Medulla oblongata (tissue), 1 donor: ENCODE measurements at regions not wholly inside any gene's neighbourhood (a gene's known extent, or its start where the extent isn't known, plus 50 kb on each side); places are given as distances from the start of the nearest gene placed in this dataset.

Experiments
- DNase-seq: peaks from one replicate; pipeline ENCODE4 v3.0.0-alpha.2; 2015; ENCODE audit errors: extremely low spot score

DNA sequence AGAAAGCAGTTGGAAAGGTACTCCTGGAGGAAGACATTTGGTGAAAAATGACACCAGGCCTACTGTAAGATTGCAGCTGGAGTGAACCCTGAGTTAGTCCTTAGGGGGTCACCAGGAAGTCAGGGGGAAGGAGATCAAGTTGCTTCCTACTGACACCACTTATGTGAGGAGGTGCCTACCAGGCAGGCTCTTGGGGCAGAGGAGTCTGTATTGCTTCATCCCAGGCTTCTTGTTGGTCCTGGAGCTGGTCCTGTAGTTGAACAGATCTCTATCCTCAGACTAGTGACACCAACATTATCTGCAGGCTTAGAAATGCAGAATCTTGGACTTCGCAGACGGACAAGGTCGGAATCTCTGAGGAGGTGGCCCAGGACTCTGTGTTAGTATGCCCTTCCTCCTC is 116.0 kb upstream of the ARGLU1 start:
- no peak for DNase-seq

- peak; percentile 49 for DNase-seq
Observed at GRCh38 chr13:106683179-106683578, 115.2 kb upstream of the ARGLU1 start.

DNA sequence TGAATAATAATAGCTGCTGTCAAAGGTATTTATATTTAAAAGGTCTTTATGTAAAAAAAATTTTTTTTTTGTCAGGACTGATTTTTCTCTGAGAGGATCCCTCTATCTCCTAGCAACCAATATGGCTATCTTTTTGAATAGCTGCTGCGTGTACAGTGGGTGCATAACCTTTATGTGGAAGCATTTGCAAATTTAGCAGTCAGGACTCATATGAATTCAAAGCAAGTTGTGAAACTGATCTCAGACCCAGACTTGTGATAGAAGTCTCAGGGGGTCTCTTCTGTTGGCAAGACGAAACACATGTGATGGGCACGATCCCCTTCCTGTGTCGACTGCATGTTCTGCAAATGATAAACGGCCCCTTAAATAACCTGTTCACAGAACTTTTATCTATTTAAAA is 114.1 kb upstream of the ARGLU1 start:
- DNase-seq = no peak

- peak; percentile 22 for DNase-seq
Observed at GRCh38 chr13:106681536-106681935, 113.6 kb upstream of the ARGLU1 start.

- peak; percentile 65 for DNase-seq
Observed at GRCh38 chr13:106680796-106681472, 113.0 kb upstream of the ARGLU1 start.

DNA sequence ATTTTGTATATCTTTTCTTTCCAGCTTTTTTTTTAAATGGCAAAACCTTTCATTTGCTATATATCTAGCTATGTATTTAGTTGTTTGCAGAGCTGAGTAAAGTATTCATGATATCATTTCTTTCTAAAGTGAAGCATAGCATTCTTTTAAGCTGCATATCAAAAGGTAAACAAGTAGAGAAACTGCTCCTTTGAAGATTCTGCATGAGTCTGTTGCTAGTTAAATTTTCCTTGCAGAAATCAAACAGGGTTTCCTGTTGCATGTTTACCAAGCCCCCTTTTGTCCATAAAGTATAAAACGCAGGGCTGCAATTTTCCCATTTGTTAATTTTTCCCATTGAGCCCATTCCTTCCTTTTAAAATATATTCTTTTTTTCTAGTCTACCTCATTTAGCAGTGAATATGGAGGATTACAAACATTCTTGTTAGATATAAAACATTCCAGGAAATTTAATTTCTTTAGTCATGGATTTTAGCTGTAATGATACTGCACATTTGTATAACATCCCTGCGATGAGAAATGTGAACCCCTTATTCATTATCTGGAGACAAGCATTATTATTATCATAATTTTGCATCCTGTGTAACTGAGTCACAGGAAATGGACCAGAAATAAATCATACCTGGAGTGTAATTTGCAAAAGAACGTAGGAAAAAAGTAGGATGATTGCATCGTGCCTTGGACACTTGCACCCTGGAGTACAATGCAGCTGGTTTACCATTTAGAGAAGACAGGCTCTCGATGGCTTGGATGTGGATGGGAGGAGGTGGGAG is 110.9 kb upstream of the ARGLU1 start:
- no peak for DNase-seq

DNA sequence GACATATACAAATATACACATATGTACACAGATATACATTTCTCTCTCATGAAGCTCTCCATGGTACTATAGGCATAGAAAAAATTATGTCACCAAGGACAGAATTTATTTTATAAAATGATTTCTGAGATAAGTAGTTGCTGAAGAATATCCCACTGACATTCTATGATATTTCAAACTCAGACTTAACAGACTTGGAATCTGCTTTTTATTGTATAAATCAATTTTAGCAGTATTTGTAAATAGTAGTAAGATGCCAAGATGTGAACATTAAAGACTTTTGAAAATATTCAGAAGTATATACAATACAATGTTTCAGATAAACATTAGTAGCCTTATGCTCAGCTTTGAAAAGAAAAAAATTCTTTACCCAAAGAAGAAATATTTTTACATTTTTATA is 107.4 kb upstream of the ARGLU1 start:
- DNase-seq = no peak

DNA sequence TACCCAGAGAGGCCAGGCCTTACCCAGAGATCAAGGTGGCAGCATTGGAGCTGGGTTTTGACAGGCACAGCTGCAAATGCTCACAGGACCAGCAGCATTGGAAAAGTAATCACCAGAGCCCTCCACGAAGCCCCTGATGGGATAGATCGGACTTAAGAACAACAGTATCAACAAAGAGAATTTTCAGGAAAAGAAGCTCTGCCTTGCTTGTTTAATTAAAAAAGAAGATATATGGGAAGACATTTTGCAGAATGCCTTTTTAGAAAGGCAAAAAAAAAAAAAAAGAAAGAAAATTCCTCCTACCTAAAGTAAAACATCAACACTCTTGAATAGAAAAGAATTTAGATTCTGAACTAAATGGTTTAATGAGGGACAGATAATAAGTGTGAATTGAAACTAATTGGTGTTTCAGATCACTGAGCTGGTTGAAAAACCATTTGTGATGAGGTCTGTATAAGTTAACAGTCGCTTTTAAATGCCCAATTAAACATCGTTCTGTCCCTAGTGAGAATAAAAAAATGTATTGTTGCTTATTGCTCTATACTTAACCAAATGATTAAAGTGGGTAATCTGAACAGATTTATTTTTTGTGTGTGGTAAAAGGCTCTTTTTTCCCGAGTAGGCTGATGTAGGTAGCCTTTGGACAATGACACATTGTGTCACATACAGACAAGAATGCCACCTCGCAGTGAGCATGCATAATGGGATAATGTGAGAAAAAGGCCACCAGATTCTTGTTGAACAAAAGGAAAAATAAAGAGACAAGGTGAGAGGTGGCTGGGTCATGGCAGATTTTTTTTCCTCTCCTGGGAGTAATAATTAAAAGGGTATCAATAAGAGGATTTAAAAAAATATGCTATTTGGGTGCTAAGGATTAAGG is 93.0 kb upstream of the ARGLU1 start:
- DNase-seq = no peak

DNA sequence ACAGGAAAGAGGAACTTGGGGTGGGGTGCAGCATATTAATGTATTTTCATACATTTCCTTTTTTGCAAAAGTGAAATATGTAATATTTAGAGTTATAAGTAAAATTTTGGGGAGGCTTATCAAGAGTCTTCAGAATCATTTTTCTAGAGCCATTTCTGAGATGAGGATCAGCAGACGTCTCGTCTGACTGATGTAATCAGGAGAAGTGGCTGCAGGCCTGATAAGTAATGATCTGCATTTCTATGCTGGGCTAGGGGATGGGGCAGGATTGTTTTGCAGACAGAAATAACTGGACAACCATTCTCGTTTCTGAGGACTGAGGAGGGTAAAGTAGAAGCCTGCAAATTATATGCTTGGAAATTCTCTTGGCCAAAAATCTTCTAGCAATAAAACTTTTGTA is 89.2 kb upstream of the ARGLU1 start:
- DNase-seq = no peak

GRCh38 chr13:106656186-106656585 is 88.2 kb upstream of the ARGLU1 start:
- DNase-seq = no peak

DNA sequence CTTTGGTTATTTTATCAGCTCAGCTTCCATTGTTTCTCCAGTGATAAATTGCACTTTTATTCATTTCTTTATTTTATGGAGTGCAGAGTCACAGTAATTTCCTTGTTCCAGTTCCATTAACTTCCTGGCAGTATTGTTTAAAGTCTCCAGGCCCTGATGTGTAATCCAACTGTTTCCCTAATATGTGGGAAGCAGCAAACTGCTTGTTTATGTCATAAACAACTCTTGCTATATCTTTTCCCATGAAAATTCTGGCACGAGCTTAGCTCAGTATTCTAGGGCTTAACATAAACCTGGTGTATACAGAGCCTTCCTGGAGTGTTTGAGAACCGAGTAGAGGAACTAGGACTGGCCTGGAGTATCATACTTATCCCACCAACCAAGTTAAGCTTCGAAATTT is 83.5 kb upstream of the ARGLU1 start:
- DNase-seq = no peak

DNA sequence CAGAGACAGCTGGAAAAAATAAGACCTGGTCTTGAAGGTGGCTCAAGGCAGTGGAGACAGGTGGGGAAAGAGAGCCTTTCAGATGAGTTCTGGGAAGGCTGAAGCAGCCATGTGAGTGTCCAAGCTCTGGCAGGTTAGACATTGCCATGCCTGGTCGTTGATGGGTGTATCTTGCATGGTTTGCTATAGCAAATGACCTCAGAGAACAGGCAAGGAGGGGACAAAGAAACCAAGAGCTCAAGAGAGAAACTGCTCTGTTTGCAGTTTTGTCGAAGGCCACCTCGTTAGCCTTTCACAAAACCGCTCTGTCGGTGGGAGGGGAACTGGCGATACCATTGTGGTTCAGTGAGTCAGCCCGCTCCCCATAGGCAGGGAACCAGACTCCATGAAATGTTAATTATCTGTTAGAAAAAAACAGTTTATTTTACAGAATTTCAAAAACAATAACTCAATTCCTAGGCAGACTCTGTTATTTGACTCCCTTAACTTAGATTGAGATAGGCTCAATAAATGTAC is 82.8 kb upstream of the ARGLU1 start:
- DNase-seq = no peak

GRCh38 chr13:106649495-106649894 is 81.6 kb upstream of the ARGLU1 start:
- no peak for DNase-seq

DNA sequence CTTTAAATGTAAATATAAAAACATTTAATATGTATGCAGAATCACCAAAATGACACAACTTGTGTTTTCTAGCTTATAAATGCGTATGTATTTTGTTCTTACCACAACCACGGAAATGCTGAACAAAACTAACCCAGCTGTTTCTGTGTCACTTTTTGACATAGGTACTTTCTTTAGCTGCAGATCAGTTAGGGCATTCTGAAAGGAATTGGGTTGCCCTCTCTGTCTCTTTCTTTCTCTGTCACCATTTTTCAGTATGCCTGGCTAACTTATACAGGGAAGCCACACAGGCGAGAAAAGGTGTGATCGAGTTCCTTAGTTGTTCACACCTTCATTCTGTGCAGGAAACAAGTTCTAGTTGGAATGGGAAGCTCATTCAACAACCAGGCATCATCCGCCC is 72.6 kb upstream of the ARGLU1 start:
- DNase-seq = no peak

- no peak for DNase-seq
Observed at GRCh38 chr13:106637519-106637918, 69.6 kb upstream of the ARGLU1 start.

GRCh38 chr13:106636492-106636891 is 68.6 kb upstream of the ARGLU1 start:
- DNase-seq = no peak

DNA sequence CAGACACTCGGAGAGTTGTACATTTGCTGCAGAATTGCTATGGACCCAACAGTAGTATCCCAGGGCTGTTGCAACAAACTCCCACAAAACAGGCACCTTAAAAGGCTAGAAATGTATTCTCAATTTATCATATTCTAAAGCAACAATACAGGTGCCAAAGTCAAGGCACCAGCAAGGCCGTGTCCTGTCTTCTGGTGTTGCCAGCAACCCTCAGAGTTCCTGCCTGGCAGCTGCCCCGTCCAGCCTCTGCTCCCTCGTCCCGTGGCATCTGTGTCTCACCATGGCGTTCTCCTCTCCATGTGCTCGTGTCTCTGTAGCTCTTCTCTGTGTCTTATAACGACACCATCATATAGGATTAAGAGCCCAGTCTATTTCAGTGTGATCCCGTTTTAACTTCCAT is 67.7 kb upstream of the ARGLU1 start:
- no peak for DNase-seq

DNA sequence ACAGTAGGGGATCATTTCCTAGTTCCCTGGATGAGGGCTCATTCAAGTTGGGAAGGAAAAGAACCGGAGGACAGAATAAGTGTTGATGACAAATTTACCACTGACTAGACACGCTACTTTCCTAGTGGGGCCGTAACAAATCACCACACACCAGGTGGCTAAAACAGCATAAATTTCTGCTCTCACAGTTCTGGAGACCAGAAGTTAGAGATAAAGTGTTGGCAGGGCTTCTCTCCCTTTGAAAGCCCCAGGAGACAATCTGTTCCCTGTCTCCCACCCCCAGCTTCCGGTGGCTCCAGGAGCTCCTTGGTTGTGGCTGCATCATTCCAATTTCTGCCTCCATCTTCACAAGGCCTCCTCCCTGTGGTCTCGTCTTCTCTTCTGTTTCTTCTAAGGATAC is 65.4 kb upstream of the ARGLU1 start:
- no peak for DNase-seq

DNA sequence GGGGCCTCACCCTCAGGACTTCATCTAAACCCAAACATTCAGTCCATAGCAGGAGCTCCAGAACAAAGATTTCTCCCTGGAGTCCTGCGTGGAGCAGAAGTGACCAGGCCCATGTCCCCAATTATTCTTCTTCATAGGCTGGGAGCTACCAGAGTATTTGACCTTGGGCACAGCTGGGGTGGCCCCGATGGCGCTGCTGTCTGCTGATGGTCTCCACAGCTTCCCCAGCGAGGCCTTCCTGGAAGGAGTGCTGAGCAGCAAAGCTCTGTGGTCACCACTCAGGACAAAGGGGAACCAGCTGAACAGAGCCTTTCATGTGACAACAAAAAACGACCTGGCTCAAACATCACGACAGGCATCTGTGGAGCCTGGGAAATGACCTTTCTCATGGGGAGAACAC is 62.7 kb upstream of the ARGLU1 start:
- no peak for DNase-seq

- no peak for DNase-seq
Observed at GRCh38 chr13:106630162-106630561, 62.2 kb upstream of the ARGLU1 start.

GRCh38 chr13:106628936-106629659 is 61.2 kb upstream of the ARGLU1 start:
- DNase-seq = no peak

GRCh38 chr13:106626473-106626872 is 58.5 kb upstream of the ARGLU1 start:
- no peak for DNase-seq
